CD4-positive, alpha-beta T cell (primary cell): ENCODE measurements at regions not wholly inside any gene's neighbourhood (a gene's known extent, or its start where the extent isn't known, plus 50 kb on each side); places are given as distances from the start of the nearest gene placed in this dataset.

ENCODE experiments used
- ATAC-seq: fragments of 200-7000 bp; cut with Tn5 transposase; one replicate; pipeline ENCODE4 v1.10.0; 2022; ENCODE audit warnings: mild to moderate bottlenecking; ENCODE audit not compliant: poor library complexity
- CTCF ChIA-PET: fragments of 350-600 bp; sonication (Branson Sonifier 250); formaldehyde crosslinking; loops from one replicate; lab custom pipeline; 2021; ENCODE audit warnings: antibody characterized with exemption, inconsistent platforms; lab: Charles Lee
- POLR2A ChIA-PET: fragments of 350-600 bp; sonication (Branson Sonifier 250); formaldehyde crosslinking; loops from one replicate; lab custom pipeline; 2021; ENCODE audit warnings: antibody characterized with exemption, inconsistent platforms; lab: Charles Lee
- DNase-seq, 14 experiments: peaks; one replicate each; pipeline ENCODE4 v3.0.0-alpha.2; 2013 to 2020; ENCODE audit warnings: mixed read lengths in 2 of 14
- H3K27ac ChIP-seq, 2 donors: one replicate each; pipeline versions ENCODE4 v1.5.1 to v1.7.0; 2013; ENCODE audit warnings: low read length in 2 of 2, low read depth in 1 of 2, mild to moderate bottlenecking in 1 of 2
- H3K27me3 ChIP-seq, 2 experiments: 1 replicate in 1 of 2; 2 replicates in 1 of 2; pipeline versions ENCODE4 v1.6.1 to v1.7.0; 2013; ENCODE audit warnings: low read length in 2 of 2, control low read depth in 1 of 2, mild to moderate bottlenecking in 1 of 2, moderate library complexity in 1 of 2; ENCODE audit not compliant: insufficient read depth in 2 of 2, control insufficient read depth in 1 of 2
- H3K36me3 ChIP-seq: one replicate; pipeline ENCODE4 v1.6.1; 2013; ENCODE audit warnings: low read length, control low read depth; ENCODE audit not compliant: insufficient read depth
- H3K4me1 ChIP-seq: one replicate; pipeline ENCODE4 v1.6.1; 2013; ENCODE audit warnings: low read length, control low read depth; ENCODE audit not compliant: insufficient read depth
- H3K4me3 ChIP-seq: one replicate; pipeline ENCODE4 v1.5.1; 2013; ENCODE audit warnings: mild to moderate bottlenecking, low read length, moderate library complexity
- H3K9me3 ChIP-seq, 2 experiments: 1 replicate in 1 of 2; 2 replicates in 1 of 2; pipeline versions ENCODE4 v1.6.1 to v1.7.0; 2013; ENCODE audit warnings: low read length in 2 of 2, mild to moderate bottlenecking in 2 of 2, control low read depth in 1 of 2, moderate library complexity in 1 of 2; ENCODE audit not compliant: control insufficient read depth in 1 of 2, insufficient read depth in 1 of 2
- H3K27ac Mint-ChIP-seq: one replicate; pipeline ENCODE4 v1.8.0; 2020; ENCODE audit warnings: mixed read lengths
- H3K27me3 Mint-ChIP-seq: one replicate; pipeline ENCODE4 v1.8.0; 2021; ENCODE audit warnings: mixed read lengths
- H3K36me3 Mint-ChIP-seq: one replicate; pipeline ENCODE4 v1.8.0; 2021; ENCODE audit warnings: low read depth, mixed read lengths
- H3K4me1 Mint-ChIP-seq: one replicate; pipeline ENCODE4 v1.8.0; 2021; ENCODE audit warnings: low read depth, mixed read lengths
- H3K4me3 Mint-ChIP-seq: one replicate; pipeline ENCODE4 v1.8.0; 2020; ENCODE audit warnings: mild to moderate bottlenecking, mixed read lengths
- H3K9me3 Mint-ChIP-seq: one replicate; pipeline ENCODE4 v1.8.0; 2020; ENCODE audit warnings: mixed read lengths
- CTCF ChIP-seq: fragments of 200-600 bp; IDR thresholded peaks from one replicate; pipeline ENCODE4 v1.8.0; 2022; ENCODE audit warnings: antibody characterized with exemption, mild to moderate bottlenecking
- intact Hi-C, 2 experiments: fragments of 100-400 bp; cut with DNase I in 1 of 2; cut with micrococcal nuclease in 1 of 2; formaldehyde crosslinking; loops; one replicate each; pipeline versions ENCODE4 v1.15.1 to v1.9.0; 2023 to 2025; cut with DNase I, micrococcal nuclease

GRCh38 chr2:237190966-237191713, 105.5 kb downstream of the COPS8 start:
- H3K4me3 ChIP-seq: no peak overlapping the region
- peaks cover 12% of the 10 kb centered on the region for H3K27me3 Mint-ChIP-seq
- no peaks in the 10 kb centered on the region for H3K4me1 ChIP-seq
- CTCF ChIA-PET: no interaction called here
- no peak overlapping the region for H3K27ac Mint-ChIP-seq
- ATAC-seq (no peak), DNase-seq (no peak)
- peaks cover 0 to 3% of the 10 kb centered on the region in 2 experiments for H3K27me3 ChIP-seq
- H3K9me3 Mint-ChIP-seq: peaks cover 2% of the 10 kb centered on the region
- intact Hi-C loops: no loop called here
- no peaks in the 10 kb centered on the region for H3K36me3 ChIP-seq
- TF ChIP-seq CTCF: no peak
- no peak overlapping the region for H3K4me3 Mint-ChIP-seq
- no peak overlapping the region for H3K27ac ChIP-seq
- no peaks in the 10 kb centered on the region for H3K9me3 ChIP-seq
- POLR2A ChIA-PET: no interaction called here
- no peaks in the 10 kb centered on the region for H3K36me3 Mint-ChIP-seq
- H3K4me1 Mint-ChIP-seq: no peaks in the 10 kb centered on the region

GRCh38 chr2:237191714-237192081, 106.0 kb downstream of the COPS8 start:
- no peaks in the 10 kb centered on the region for H3K27me3 ChIP-seq
- no peak overlapping the region for H3K4me3 ChIP-seq
- no peak for DNase-seq
- ATAC-seq: no peak
- no peaks in the 10 kb centered on the region for H3K4me1 Mint-ChIP-seq
- peaks cover 2% of the 10 kb centered on the region for H3K9me3 Mint-ChIP-seq
- peaks cover 7% of the 10 kb centered on the region for H3K27me3 Mint-ChIP-seq
- H3K4me1 ChIP-seq: no peaks in the 10 kb centered on the region
- no peaks in the 10 kb centered on the region for H3K36me3 Mint-ChIP-seq
- CTCF ChIA-PET: no interaction called here
- no peaks in the 10 kb centered on the region for H3K9me3 ChIP-seq
- no peak overlapping the region for H3K4me3 Mint-ChIP-seq
- no peak for TF ChIP-seq CTCF
- no peak overlapping the region for H3K27ac ChIP-seq
- intact Hi-C loops: no loop called here
- POLR2A ChIA-PET: no interaction called here
- H3K36me3 ChIP-seq: no peaks in the 10 kb centered on the region
- H3K27ac Mint-ChIP-seq: no peak overlapping the region

GRCh38 chr2:237192881-237193280, 107.2 kb downstream of the COPS8 start:
- H3K4me3 Mint-ChIP-seq: no peak overlapping the region
- H3K4me1 Mint-ChIP-seq: no peaks in the 10 kb centered on the region
- no peaks in the 10 kb centered on the region for H3K36me3 Mint-ChIP-seq
- intact Hi-C loops: no loop called here
- Histone ChIP-seq H3K27ac (no peak overlapping the region), H3K27me3 (no peaks in the 10 kb centered on the region), H3K9me3 (no peaks in the 10 kb centered on the region), H3K4me3 (no peak overlapping the region), H3K36me3 (no peaks in the 10 kb centered on the region), H3K4me1 (no peaks in the 10 kb centered on the region)
- H3K27me3 Mint-ChIP-seq: peaks cover 4% of the 10 kb centered on the region
- H3K9me3 Mint-ChIP-seq: peaks cover 2% of the 10 kb centered on the region
- POLR2A ChIA-PET: no interaction called here
- CTCF ChIA-PET: no interaction called here
- no peak for DNase-seq
- no peak overlapping the region for H3K27ac Mint-ChIP-seq
- no peak for TF ChIP-seq CTCF
- ATAC-seq: no peak
